D341Med (cell line): ENCODE measurements at regions not wholly inside any gene's neighbourhood (a gene's known extent, or its start where the extent isn't known, plus 50 kb on each side); places are given as distances from the start of the nearest gene placed in this dataset.
A peak's percentile ranks its signal among the peaks of the same experiment; 100 is the strongest.
"Not testable (repeated sequence)": the region's sequence is repeated elsewhere in the genome, so short reads cannot be mapped to it uniquely, and the experiment has no call there.

Source experiments
- DNase-seq: peaks from one replicate; pipeline ENCODE4 v3.0.0; 2012; ENCODE audit warnings: low spot score

DNA sequence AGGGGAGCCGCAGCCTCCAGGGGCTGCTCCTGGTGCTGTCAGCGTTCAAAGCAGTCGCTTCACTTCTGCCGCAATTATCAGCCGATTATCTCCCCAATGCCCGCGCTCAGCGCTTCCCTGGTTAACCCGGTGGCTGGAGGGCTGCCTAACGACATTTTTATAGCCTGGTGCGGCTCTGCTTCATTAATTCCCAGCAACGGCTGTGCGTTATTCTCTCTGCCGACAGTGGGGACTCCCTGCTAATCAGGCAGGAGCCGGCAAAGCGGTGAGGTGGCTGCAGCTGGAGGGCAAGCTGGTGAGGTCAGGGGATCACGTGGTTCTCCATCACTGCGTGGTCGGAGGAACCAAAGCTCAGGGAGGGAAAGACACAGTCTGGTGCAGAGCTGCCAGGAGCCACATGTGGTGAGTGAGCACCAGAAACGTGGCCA, 62.9 kb downstream of the GLRX5 start:
- peak; percentile 64 for DNase-seq

DNA sequence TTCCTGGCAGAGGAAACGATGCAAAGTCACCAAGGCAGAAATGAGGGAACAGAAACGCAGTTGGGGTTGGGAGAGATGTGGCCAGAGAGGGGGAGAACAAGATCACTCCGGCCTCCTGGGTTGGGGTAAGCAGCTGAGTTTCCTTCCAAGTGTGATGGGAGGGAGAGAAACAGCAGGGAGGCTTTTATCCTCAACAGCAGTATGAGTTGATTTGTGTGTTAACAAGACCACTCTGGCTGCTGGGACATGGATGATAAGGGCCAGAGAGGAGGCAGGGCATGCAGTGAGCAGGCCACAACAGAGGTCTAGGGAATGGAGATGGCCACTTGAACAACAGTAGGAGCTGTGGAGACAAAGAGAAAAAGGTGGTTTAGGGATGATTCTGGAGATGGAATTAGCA, 66.8 kb downstream of the GLRX5 start:
- DNase-seq: no peak

DNA sequence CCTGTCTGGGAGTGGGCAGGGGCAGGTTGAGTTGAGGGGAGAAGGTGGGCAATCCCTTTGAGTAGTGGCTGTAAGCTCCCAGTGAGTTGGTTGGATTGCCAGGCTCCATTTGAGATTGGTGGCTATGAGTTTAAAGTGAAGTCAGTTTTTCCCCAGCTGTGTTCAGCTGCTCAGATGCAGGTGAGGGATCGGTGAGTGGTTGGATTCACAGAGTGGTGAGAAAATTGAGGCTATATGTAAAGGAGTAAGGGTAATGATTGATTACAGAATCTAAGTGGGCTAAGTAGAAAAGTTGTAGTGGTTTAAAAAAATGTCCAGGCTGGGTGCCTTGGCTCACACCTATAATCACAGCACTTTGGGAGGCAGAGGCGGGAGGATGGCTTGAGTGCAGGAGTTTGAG, 68.6 kb downstream of the GLRX5 start:
- no peak for DNase-seq

DNA sequence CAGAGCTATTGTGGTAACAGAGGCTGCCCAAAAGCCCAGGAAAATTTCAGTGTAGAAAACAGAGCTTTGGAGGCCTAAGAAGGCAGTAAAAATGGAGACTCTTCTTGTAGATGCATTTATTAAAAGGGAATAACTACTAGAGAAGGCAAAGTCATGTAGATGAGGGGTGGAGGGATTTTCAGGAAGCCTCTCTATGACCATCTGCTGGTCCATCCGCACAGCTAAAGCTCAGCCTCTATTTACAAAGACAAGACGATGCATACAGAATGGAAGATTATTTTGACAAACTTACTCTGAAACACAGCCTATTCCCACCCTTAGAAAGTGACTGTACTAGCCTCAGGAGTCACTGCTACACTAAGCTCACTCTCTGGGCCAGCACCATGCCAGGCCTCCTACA, 71.4 kb downstream of the GLRX5 start:
- no peak for DNase-seq

DNA sequence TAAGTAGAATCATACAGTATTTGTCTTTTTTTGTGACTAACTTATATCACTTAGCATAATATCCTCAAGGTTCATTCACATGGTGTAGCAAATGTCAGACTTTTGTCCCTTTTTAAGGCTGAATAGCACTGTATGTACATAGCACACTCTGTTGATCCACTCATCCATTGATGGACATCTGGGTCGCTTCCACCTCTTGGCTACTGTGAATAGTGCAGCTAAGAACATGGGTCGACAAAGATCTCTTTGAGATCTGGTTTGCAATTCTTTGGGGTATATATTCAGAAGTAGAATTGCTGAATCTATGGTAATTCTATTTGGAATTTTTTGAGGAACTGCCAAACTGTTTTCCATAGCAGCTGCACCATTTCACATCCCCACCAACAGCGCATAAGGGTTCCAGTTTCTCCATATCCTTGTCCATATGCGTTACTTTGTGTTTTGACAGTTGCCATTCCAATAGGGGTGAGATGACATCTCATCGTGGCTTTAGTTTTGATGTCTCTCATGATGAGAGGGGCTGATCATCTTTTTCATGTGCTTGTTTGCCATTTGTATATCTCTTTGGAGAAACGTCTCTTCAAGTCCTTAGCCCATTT, 73.9 kb downstream of the GLRX5 start:
- no peak for DNase-seq

DNA sequence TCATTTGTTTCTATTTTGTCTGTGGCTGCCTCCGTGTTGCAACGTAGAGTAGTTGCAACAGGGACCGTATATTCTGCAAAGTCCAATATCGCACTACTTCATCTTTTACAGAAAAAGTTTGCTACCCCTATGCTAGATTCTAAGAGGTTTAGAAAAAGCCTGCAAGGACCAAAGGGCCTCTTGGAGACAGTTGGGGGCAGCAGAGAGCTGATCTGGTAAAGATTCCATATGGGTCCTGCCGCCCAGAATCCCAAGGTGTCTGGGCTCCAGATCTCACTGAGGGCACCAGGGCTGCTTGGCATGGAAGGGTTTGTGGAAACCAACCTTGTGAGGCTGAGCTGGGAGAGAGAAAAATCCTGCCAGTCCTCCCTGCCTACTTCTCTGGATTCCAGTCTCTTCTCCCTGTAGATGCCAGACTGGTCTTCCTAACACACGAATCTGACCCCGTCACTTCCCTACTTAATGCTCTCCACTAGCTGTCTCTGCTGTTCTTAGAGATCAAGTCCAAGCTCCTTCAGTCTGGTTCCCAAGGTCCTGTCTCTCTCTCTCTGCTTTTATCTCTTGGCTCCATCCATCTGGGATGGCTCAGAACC, 74.6 kb downstream of the GLRX5 start:
- DNase-seq: peak; percentile 72

DNA sequence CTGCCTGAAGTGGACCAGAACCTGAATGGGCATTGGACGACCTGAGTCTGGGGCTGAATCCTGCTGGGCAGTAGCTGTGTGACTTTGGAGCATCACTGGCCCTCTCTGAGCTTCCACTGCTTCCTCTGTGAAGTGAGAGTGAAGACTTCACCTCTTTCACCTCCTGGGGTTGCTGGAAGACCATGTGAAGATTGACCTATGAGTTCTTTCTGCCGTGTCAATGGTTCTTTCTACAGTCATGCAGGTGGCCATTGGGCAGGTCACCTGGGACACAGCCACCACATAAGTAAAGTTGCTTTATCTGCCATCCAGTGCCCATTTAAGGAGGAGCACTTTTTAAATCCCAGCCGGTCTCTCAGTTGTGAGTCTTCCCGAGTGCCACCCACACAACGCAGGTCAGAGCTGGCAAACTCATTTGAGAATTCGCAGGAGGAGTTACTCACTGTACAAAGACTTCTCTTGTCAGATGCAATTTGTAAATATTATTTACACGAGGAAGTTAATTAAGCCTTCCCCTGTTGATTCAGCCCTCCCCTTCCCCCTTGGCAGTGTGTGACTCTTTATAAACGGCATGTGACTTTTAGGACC, 74.8 kb upstream of the TCL1B start:
- DNase-seq: no peak

DNA sequence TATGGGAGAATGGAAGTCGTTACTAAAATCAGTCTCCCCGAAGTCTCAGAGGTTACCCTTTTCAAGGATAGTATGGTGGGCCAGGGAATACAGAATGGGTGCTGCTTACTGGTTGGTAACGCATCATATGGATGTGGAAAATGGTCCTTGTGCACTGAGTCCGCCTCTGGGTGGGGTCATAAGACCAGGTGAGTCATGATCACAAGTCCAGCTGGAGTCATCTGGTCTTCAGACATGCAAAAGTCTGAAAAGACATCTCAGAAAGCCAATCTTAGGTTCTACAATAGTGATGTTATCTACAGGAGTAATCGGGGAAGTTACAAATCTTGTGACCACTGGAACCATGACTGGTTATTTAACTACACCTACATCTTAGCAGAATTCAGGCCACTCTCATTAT, 71.9 kb upstream of the TCL1B start:
- no peak for DNase-seq

DNA sequence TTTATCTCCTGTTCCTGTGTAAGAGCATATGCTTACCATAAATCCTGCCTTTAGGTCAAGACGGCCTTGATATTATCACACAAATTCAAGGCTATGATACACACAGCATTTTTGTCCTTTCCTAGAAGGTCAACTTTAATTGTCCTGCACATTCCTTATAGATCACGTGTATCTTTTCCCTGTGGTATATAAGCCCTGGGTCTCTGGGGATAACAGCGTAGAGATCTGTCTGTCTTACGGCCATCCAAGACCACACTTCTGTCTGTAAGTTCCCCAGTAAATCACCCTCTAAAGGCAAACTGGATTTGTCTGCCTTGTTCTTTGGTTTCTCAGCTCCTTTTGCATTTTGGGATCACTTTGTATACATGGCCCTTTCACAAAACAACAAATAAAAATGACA, 69.5 kb upstream of the TCL1B start:
- no peak for DNase-seq

DNA sequence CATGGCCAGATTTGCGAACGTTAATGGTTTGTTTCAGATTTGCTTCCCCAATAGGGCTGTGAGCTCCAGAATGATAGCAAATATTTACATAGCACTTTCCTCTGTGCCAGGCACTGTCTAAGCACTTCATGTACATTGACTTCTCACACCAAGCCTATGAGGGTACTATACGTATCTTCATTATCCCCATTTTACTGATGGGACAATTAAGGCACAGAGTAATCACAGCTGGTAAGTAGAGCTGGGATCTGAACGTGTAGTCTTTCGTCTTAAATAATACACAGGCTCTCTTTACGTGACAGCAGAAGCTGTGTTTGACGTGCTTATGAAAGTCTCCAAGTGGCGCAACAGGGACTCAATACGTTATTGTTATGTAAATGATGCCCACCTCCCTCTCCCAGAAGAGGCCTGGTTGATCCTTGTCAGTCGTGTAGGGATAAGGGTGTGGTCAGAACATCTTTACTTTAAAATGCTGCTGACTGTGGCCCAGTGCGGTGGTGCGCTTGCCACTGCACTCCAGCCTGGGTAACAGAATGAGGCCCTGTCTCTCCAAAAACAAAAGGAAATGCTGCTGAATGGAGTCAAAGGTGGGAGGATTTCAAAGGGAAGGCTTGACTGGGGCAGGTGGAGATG, 66.3 kb upstream of the TCL1B start:
- no peak for DNase-seq

DNA sequence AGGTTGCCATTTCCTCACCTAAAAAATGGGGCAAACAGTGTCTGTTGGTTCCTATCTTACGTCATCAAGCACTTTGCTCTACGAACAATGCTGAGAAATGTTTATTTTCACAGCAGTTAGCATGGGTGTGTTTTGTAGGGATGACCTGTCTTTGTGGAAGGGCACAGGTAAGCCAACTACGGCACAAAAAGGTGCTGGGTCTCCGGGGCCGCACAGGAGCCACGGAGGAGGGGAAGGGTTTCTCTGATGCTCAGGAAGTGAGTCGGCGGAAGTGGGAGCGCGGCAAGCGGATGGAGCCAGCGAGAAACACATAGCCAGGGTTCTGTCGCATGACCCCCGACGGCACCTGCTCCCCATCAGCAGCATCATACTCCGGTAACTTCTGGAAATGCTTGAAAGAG, 65.6 kb upstream of the TCL1B start:
- no peak for DNase-seq

DNA sequence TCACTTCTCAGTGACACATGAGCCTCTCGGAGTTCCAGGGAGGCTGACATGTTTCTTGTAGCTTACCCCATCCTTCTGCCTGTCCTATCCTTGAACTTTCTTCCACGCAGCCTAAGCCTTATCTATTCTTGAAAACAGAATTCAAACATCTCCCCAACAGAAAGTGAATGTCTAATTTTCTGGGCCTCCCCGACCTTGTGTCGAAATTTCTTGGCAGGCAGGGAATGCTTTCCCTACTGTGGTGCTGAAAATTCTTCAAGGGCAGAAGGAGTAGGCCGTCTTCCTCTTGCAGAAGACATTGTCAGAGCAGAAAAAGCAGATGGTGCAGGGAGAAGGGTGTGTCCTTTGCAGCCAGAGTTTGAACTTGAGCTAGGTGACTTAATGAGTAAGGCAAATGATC, 63.0 kb upstream of the TCL1B start:
- no peak for DNase-seq

DNA sequence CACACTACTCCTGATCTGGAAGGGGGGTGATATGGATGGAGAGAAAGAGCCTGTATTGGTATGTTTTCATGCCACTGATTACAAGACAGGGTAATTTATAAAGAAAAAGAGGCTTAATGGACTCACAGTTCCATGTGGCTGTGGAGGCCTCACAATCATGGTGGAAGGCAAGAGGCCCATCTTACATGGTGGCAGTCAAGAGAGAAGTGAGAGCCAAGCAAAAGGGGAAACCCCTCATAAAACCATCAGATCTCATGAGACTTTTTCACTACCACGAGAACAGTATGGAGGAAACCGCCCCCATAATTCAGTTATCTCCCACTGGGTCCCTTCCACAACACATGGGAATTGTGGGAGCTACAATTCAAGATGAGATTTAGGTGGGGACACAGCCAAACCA, 60.5 kb upstream of the TCL1B start:
- not testable (repeated sequence) for DNase-seq

DNA sequence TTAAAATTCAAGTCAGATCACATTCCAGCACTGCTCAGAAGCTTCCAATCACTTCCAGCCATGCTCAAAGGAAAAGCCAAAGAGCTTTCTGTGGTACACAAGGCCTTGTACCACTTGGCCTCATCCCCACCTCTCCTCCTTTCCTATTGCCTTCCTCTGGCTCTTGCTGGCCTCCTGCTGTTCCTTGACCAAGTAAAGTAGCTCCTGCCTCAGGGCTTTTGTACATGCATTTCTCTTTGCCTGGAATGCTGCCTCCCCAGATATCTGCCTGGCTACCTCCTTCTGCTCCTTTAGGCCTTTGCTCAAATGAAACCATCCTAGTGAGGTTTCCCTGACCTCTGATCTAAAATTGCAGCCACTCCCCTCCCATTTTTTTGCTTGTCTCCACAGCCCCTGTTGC, 51.2 kb upstream of the TCL1B start:
- DNase-seq: no peak
